Loucy (cell line): ENCODE measurements at regions not wholly inside any gene's neighbourhood (a gene's known extent, or its start where the extent isn't known, plus 50 kb on each side); places are given as distances from the start of the nearest gene placed in this dataset.

ENCODE experiments used
- EZH2phosphoT487 ChIP-seq: fragments of 200-600 bp; IDR thresholded peaks from 2 replicates; pipeline ENCODE4 v1.6.1; 2018; ENCODE audit warnings: antibody characterized with exemption, mild to moderate bottlenecking, moderate library complexity, borderline replicate concordance
- TF ChIP-seq, protein P1 (sequence below): fragments of 200-600 bp; sonication (generic); conservative IDR thresholded peaks from 2 replicates; pipeline ENCODE4 v1.5.1; 2014; ENCODE audit warnings: mild to moderate bottlenecking, antibody characterized with exemption, low read length

DNA sequence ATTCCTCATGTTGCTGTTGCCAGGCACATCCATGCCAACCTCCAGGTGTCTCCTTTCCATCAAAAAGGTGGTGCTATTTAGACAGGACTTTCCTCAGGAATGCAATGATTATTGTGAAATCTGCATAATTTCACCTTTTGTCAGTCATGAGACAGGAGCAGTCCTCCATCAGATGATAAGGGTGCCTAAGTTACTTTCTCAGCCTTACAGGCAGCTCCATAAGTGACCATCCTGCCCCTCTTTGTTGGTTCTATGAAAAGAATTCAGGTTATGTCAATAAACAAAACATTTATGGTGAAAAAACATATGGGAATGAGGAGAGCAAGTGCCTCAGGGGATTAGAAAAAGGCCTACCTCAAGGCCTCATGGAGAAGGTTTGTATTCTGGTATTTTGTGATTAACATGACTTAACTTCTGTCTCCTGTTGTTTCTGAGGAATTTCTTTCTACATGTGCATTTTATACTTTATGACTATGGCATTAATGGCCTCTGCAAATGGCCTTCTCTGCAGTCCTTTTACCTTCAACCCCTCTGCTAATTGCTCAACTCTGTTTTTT, 110.3 kb upstream of the DIAPH3 start:
- TF ChIP-seq, protein P1, sequence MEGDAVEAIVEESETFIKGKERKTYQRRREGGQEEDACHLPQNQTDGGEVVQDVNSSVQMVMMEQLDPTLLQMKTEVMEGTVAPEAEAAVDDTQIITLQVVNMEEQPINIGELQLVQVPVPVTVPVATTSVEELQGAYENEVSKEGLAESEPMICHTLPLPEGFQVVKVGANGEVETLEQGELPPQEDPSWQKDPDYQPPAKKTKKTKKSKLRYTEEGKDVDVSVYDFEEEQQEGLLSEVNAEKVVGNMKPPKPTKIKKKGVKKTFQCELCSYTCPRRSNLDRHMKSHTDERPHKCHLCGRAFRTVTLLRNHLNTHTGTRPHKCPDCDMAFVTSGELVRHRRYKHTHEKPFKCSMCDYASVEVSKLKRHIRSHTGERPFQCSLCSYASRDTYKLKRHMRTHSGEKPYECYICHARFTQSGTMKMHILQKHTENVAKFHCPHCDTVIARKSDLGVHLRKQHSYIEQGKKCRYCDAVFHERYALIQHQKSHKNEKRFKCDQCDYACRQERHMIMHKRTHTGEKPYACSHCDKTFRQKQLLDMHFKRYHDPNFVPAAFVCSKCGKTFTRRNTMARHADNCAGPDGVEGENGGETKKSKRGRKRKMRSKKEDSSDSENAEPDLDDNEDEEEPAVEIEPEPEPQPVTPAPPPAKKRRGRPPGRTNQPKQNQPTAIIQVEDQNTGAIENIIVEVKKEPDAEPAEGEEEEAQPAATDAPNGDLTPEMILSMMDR, result no peak
- no peak for TF ChIP-seq EZH2phosphoT487
